Lung (tissue), 11 donors: ENCODE measurements at regions not wholly inside any gene's neighbourhood (a gene's known extent, or its start where the extent isn't known, plus 50 kb on each side); places are given as distances from the start of the nearest gene placed in this dataset.

Experiments used
- ATAC-seq: fragments of 200-7000 bp; cut with Tn5 transposase; one replicate; pipeline ENCODE4 v1.9.1; 2020; ENCODE audit warnings: moderate number of reproducible peaks; ENCODE audit not compliant: insufficient read depth, low FRiP score
- DNase-seq, 3 donors: peaks; one replicate each; pipeline ENCODE4 v3.0.0-alpha.2; 2013 to 2017
- H3K27ac ChIP-seq, 2 donors: one replicate each; pipeline ENCODE4 v1.5.1; 2013; ENCODE audit warnings: mild to moderate bottlenecking in 2 of 2, moderate library complexity in 2 of 2, control low read depth in 1 of 2, inconsistent platforms in 1 of 2, low read depth in 1 of 2, low read length in 1 of 2
- H3K27me3 ChIP-seq, 3 donors: one replicate each; pipeline ENCODE4 v1.5.1; 2013; ENCODE audit warnings: low read length in 2 of 3; ENCODE audit not compliant: control insufficient read depth in 3 of 3, insufficient read depth in 3 of 3
- H3K36me3 ChIP-seq, 4 donors: one replicate each; pipeline ENCODE4 v1.5.1; 2013; ENCODE audit warnings: low read length in 4 of 4, mild to moderate bottlenecking in 1 of 4, moderate library complexity in 1 of 4; ENCODE audit not compliant: control insufficient read depth in 4 of 4, insufficient read depth in 4 of 4
- H3K4me1 ChIP-seq, 5 donors: one replicate each; pipeline ENCODE4 v1.5.1; 2013; ENCODE audit warnings: low read length in 5 of 5, mild to moderate bottlenecking in 2 of 5, moderate library complexity in 1 of 5; ENCODE audit not compliant: control insufficient read depth in 5 of 5, insufficient read depth in 5 of 5
- H3K4me3 ChIP-seq: one replicate; pipeline ENCODE4 v1.5.1; 2013; ENCODE audit warnings: mild to moderate bottlenecking, control low read depth, moderate library complexity
- H3K9ac ChIP-seq, 2 donors: one replicate each; pipeline ENCODE4 v1.5.1; 2013; ENCODE audit warnings: low read length in 2 of 2, control low read depth in 1 of 2; ENCODE audit not compliant: insufficient read depth in 1 of 2
- H3K9me3 ChIP-seq, 4 donors: one replicate each; pipeline ENCODE4 v1.5.1; 2013; ENCODE audit warnings: low read length in 3 of 4, mild to moderate bottlenecking in 1 of 4, moderate library complexity in 1 of 4; ENCODE audit not compliant: control insufficient read depth in 4 of 4, insufficient read depth in 3 of 4
- CTCF ChIP-seq: IDR thresholded peaks from 2 replicates; pipeline ENCODE4 v1.5.1; 2012; ENCODE audit warnings: mild to moderate bottlenecking; ENCODE audit errors: control extremely low read depth, extremely low read depth
- WGBS, 2 donors: extraction: QIAGEN DNeasy Blood & Tissue Kit; methylation state at CpG; one replicate each; pipeline ENCODE4 v1.1.7; 2013; 5-methylcytosine and 5-hydroxymethylcytosine counted together
- donor health status: control.
- donor health status: control.
- donor health status: Bipolar disorder and iron deficiency.
- donor health status: healthy.
- donor health status: DM: yes; HTN: yes; CAD: no.

GRCh38 chr15:87099916-87100315 lies 1020.2 kb downstream of the AGBL1 start:
- Histone ChIP-seq H3K4me1 (no peaks in the 10 kb centered on the region), H3K27ac (no peak overlapping the region), H3K4me3 (no peak overlapping the region), H3K36me3 (no peaks in the 10 kb centered on the region), H3K27me3 (no peaks in the 10 kb centered on the region), H3K9ac (no peak overlapping the region), H3K9me3 (peaks cover 0 to 11% (median 3%) of the 10 kb centered on the region in 4 donors)
- no peak for TF ChIP-seq CTCF
- ATAC-seq = no peak
- 95 to 96% methylated on average over 3 of the region's 3 CpGs for WGBS, 2 donors
- DNase-seq = no peak

- no peak overlapping the region for H3K4me3 ChIP-seq
- ATAC-seq = no peak
- no peaks in the 10 kb centered on the region for H3K27me3 ChIP-seq
- no peaks in the 10 kb centered on the region for H3K36me3 ChIP-seq
- H3K27ac ChIP-seq = no peak overlapping the region
- H3K9ac ChIP-seq = no peak overlapping the region
- DNase-seq = no peak
- no peaks in the 10 kb centered on the region for H3K4me1 ChIP-seq
- WGBS, 2 donors = 82 to 95% methylated on average over 2 of the region's 2 CpGs
- no peaks in the 10 kb centered on the region for H3K9me3 ChIP-seq
- TF ChIP-seq CTCF = no peak
Observed at GRCh38 chr15:87089551-87089950, 1009.9 kb downstream of the AGBL1 start.

GRCh38 chr15:87083201-87083600 lies 1003.5 kb downstream of the AGBL1 start:
- Histone ChIP-seq H3K4me1 (no peaks in the 10 kb centered on the region), H3K9ac (no peak overlapping the region), H3K9me3 (peaks cover 0 to 2% (median 0%) of the 10 kb centered on the region in 4 donors), H3K4me3 (no peak overlapping the region), H3K36me3 (no peaks in the 10 kb centered on the region), H3K27ac (no peak overlapping the region), H3K27me3 (no peaks in the 10 kb centered on the region)
- DNase-seq (no peak), ATAC-seq (no peak)
- TF ChIP-seq CTCF = no peak
- WGBS, 2 donors = 84 to 89% methylated on average over 5 of the region's 5 CpGs

GRCh38 chr15:87082581-87082980 lies 1002.9 kb downstream of the AGBL1 start:
- ATAC-seq = no peak
- TF ChIP-seq CTCF = no peak
- no peaks in the 10 kb centered on the region for H3K27me3 ChIP-seq

More at GRCh38 chr15:87082581-87082980, 1002.9 kb downstream of the AGBL1 start:
- Histone ChIP-seq H3K36me3 (no peaks in the 10 kb centered on the region), H3K4me1 (no peaks in the 10 kb centered on the region), H3K4me3 (no peak overlapping the region), H3K9me3 (peaks cover 0 to 2% (median 0%) of the 10 kb centered on the region in 4 donors), H3K27ac (no peak overlapping the region), H3K9ac (no peak overlapping the region)
- no peak for DNase-seq
- 73 to 76% methylated on average over 2 of the region's 2 CpGs for WGBS, 2 donors
